ENCODE measurements at regions not wholly inside any gene's neighbourhood (a gene's known extent, or its start where the extent isn't known, plus 50 kb on each side); places are given as distances from the start of the nearest gene placed in this dataset.

GRCh38 chr6:43988801-43989200 is 138.5 kb downstream of the MRPL14 start:
- TF ChIP-seq POLR2AphosphoS5 (IDR thresholded peaks at IDR 0.05; ENCODE audit: low read depth), result no peak
- no peak for TF ChIP-seq CTCF (IDR thresholded peaks at IDR 0.05; ENCODE audit: insufficient read depth, low read length)
